ENCODE measurements at regions not wholly inside any gene's neighbourhood (a gene's known extent, or its start where the extent isn't known, plus 50 kb on each side); places are given as distances from the start of the nearest gene placed in this dataset.
A peak's percentile ranks its signal among the peaks of the same experiment; 100 is the strongest.

DNA sequence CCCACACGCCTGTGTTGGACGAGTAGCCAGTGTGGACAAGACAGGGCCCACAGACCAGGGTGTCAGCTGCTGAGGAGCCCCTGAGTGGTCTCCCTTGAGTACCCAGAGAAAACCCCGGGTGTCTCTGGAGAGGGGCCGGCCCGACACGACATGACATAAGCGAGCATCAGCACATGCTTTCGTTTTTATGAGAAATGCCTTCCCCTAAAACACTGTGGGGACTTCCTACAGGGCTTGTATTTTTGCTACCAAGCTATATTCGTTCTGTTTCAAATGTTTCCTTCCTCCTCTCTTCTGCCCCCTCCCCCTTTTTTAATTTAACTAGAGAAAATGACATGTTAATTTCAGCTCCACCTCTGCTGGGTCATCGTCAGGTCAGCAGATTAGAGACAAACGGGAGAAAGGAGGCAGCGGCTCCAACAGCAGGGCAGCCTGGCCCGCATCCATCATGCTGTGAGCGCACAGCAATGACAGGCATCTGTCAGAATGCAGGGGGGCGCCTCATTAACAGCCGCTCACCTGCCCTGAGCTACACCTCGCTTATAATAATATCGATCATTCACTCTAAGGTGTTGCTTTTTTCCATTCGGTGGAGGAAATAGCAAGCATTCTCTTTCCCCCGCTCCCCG is 286.2 kb downstream of the ZNF516 start:
- peak overlapping the region; percentile 23 for H3K4me3 ChIP-seq (ENCODE audit: low read depth, low read length)
- DNase-seq (ENCODE audit: low read depth): no peak
- TF ChIP-seq, protein P1, sequence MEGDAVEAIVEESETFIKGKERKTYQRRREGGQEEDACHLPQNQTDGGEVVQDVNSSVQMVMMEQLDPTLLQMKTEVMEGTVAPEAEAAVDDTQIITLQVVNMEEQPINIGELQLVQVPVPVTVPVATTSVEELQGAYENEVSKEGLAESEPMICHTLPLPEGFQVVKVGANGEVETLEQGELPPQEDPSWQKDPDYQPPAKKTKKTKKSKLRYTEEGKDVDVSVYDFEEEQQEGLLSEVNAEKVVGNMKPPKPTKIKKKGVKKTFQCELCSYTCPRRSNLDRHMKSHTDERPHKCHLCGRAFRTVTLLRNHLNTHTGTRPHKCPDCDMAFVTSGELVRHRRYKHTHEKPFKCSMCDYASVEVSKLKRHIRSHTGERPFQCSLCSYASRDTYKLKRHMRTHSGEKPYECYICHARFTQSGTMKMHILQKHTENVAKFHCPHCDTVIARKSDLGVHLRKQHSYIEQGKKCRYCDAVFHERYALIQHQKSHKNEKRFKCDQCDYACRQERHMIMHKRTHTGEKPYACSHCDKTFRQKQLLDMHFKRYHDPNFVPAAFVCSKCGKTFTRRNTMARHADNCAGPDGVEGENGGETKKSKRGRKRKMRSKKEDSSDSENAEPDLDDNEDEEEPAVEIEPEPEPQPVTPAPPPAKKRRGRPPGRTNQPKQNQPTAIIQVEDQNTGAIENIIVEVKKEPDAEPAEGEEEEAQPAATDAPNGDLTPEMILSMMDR (IDR thresholded peaks at IDR 0.05; ENCODE audit: insufficient read depth, low read depth, low read length): no peak

- no peak for DNase-seq (ENCODE audit: low read depth)
- H3K4me3 ChIP-seq (ENCODE audit: low read depth, low read length): no peak overlapping the region
- TF ChIP-seq, protein P1 (IDR thresholded peaks at IDR 0.05; ENCODE audit: insufficient read depth, low read depth, low read length): no peak
Observed at GRCh38 chr18:76205906-76206305, 289.1 kb downstream of the ZNF516 start.

DNA sequence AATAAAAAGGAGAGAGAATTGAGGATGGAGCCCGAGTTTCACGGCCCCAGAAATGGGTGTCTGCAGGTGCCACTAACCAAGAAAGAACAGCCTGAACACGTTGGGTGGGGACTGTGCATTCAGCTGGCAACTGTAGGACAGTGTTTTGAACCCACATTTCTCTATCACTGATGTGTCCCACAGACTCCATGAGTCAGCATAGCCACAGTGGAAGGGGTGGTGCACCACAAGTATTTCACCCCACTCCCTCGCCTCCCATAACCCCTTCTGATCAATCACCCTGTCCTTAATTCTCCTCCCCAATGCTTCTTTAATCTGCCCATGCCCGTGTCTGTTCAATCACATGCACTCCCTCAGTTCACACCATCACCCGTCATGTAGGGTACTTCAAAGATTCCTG is 291.5 kb downstream of the ZNF516 start:
- DNase-seq (ENCODE audit: low read depth): no peak
- TF ChIP-seq, protein P1 (IDR thresholded peaks at IDR 0.05; ENCODE audit: insufficient read depth, low read depth, low read length): no peak

DNA sequence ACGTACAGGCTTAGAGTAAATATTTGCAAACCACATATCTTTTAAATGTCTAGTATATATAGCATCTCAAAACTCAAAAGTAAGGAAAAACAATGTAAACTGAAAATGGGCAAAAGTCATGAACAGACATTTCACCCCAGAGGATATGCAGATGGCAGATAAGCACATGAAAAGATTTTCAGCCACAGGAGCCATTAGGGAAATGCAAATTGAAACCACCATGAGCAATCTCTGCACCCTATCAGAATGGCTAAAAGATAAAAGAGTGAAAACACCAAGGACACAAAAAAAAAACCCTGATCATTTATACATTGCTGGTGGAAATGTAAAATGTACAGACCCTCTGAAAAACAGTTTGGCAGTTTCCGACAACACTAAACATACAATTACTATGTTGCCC is 292.7 kb downstream of the ZNF516 start:
- DNase-seq (ENCODE audit: low read depth): no peak
- TF ChIP-seq, protein P1 (IDR thresholded peaks at IDR 0.05; ENCODE audit: insufficient read depth, low read depth, low read length): no peak
- H3K4me3 ChIP-seq (ENCODE audit: low read depth, low read length): no peak overlapping the region

More for the DNA sequence above, 291.5 kb downstream of the ZNF516 start:
- H3K4me3 ChIP-seq (ENCODE audit: low read depth, low read length): no peak overlapping the region

DNA sequence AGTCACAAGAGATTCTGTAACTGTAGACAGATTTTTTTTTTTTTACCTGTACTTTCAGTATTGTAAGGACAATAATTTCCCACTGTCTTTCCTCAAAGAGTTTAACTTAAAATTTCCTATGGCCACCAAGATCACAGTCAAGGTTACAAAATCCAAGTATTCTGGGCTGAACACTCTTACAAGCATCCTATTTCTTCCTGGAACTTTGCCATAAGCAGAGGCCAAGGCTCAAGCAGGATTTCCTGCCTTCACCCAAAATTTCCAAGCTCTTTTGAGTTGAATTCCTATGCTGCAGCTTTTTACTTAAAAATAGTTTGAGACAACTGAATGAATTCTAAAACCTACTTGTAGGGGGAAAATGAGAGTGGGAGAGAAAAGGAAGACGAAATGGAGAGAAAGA is 299.4 kb downstream of the ZNF516 start:
- no peak overlapping the region for H3K4me3 ChIP-seq (ENCODE audit: low read depth, low read length)
- peak; percentile 1 for DNase-seq (ENCODE audit: low read depth)
- TF ChIP-seq, protein P1 (IDR thresholded peaks at IDR 0.05; ENCODE audit: insufficient read depth, low read depth, low read length): no peak

GRCh38 chr18:76188097-76188496 is 306.9 kb downstream of the ZNF516 start:
- no peak for DNase-seq (ENCODE audit: low read depth)
- TF ChIP-seq, protein P1 (IDR thresholded peaks at IDR 0.05; ENCODE audit: insufficient read depth, low read depth, low read length): no peak
- no peak overlapping the region for H3K4me3 ChIP-seq (ENCODE audit: low read depth, low read length)

DNA sequence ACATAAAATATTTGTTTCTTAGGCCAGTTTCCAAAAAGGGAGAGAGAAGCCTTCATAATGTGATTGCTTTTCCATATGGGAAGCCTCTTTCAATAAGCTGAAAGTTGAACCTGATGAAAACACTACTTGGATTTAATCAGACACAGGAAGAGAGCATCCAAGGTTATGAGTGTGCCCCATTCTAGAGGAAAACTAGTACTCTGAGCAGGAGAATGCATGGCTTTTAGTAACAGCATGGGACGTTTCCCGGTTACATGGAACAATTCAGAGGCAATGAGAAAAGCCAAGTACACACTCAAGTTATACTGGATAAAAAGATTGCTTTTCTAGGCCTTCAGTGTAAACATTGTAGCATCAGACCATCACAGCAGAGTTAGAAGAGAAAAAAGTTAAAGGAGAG is 315.8 kb downstream of the ZNF516 start:
- DNase-seq (ENCODE audit: low read depth): no peak
- TF ChIP-seq, protein P1 (IDR thresholded peaks at IDR 0.05; ENCODE audit: insufficient read depth, low read depth, low read length): no peak
- no peak overlapping the region for H3K4me3 ChIP-seq (ENCODE audit: low read depth, low read length)

All from fibroblast of villous mesenchyme (primary cell).